B cell (primary cell): ENCODE measurements at regions not wholly inside any gene's neighbourhood (a gene's known extent, or its start where the extent isn't known, plus 50 kb on each side); places are given as distances from the start of the nearest gene placed in this dataset.

Experiments used
- ATAC-seq: fragments of 200-7000 bp; cut with Tn5 transposase; one replicate; pipeline ENCODE4 v1.10.0; 2021; ENCODE audit warnings: low read depth, mild to moderate bottlenecking, moderate number of reproducible peaks, moderate library complexity
- CTCF ChIA-PET: fragments of 350-600 bp; sonication (Branson Sonifier 250); formaldehyde crosslinking; loops from one replicate; lab custom pipeline; 2021; ENCODE audit warnings: antibody characterized with exemption, inconsistent platforms; lab: Charles Lee
- POLR2A ChIA-PET: fragments of 350-600 bp; sonication (Branson Sonifier 250); formaldehyde crosslinking; loops from one replicate; lab custom pipeline; 2021; ENCODE audit warnings: antibody characterized with exemption; lab: Charles Lee
- DNase-seq: peaks from one replicate; pipeline ENCODE4 v3.0.0; 2013
- H2AFZ ChIP-seq: 2 replicates; pipeline ENCODE4 v1.6.1; 2012; ENCODE audit warnings: mild to moderate bottlenecking, low read depth, low read length; ENCODE audit not compliant: insufficient read depth, poor library complexity, severe bottlenecking
- H3K27ac ChIP-seq, 2 donors: 1 replicate in 1 of 2; 2 replicates in 1 of 2; pipeline ENCODE4 v1.5.1; 2012 to 2013; ENCODE audit warnings: low read length in 2 of 2, mild to moderate bottlenecking in 2 of 2, moderate library complexity in 1 of 2
- H3K27me3 ChIP-seq, 4 experiments: fragments of 200-600 bp in 1 of 4; sonication (generic) in 1 of 4; replicated peaks in 1 of 4; 1 replicate in 2 of 4; 2 replicates in 2 of 4; pipeline versions ENCODE4 v1.6.1 to v1.7.0; 2013 to 2016; ENCODE audit warnings: low read length in 3 of 4, mild to moderate bottlenecking in 2 of 4, mixed read lengths in 1 of 4, moderate library complexity in 1 of 4; ENCODE audit not compliant: insufficient read depth in 4 of 4, control insufficient read depth in 3 of 4; ENCODE audit errors: control extremely low read depth in 1 of 4
- H3K36me3 ChIP-seq, 2 experiments: replicated peaks in 1 of 2; 1 replicate in 1 of 2; 2 replicates in 1 of 2; pipeline versions ENCODE4 v1.6.1 to v1.7.1; 2013; ENCODE audit warnings: low read length in 1 of 2; ENCODE audit not compliant: insufficient read depth in 2 of 2, control insufficient read depth in 1 of 2; ENCODE audit errors: control extremely low read depth in 1 of 2, extremely low read depth in 1 of 2
- H3K4me1 ChIP-seq, 2 donors: fragments of 200-600 bp in 1 of 2; sonication (generic) in 1 of 2; 1 replicate in 1 of 2; 2 replicates in 1 of 2; pipeline versions ENCODE4 v1.5.1 to v1.6.1; 2013 to 2017; ENCODE audit warnings: low read length in 2 of 2; ENCODE audit not compliant: control insufficient read depth in 2 of 2, insufficient read depth in 2 of 2
- H3K4me2 ChIP-seq: replicated peaks from 2 replicates; pipeline ENCODE3; 2012; ENCODE audit warnings: mild to moderate bottlenecking, low read depth, low read length; ENCODE audit not compliant: poor library complexity, severe bottlenecking
- H3K4me3 ChIP-seq, 5 experiments: fragments of 200-600 bp in 1 of 5; sonication (generic) in 1 of 5; 1 replicate in 3 of 5; 2 replicates in 2 of 5; pipeline versions ENCODE4 v1.5.1 to v1.7.0; 2011 to 2016; ENCODE audit warnings: low read length in 4 of 5, mild to moderate bottlenecking in 4 of 5, low read depth in 2 of 5, control low read depth in 1 of 5, moderate library complexity in 1 of 5; ENCODE audit not compliant: insufficient read depth in 1 of 5; ENCODE audit errors: control extremely low read depth in 1 of 5, extremely low read depth in 1 of 5
- H3K79me2 ChIP-seq: fragments of 200-600 bp; sonication (generic); one replicate; pipeline ENCODE4 v1.6.0; 2016; ENCODE audit warnings: low read length; ENCODE audit not compliant: control insufficient read depth, insufficient read depth
- H3K9ac ChIP-seq: fragments of 200-600 bp; sonication (generic); 2 replicates; pipeline ENCODE4 v1.6.1; 2017; ENCODE audit warnings: mild to moderate bottlenecking, low read length, moderate library complexity
- H3K9me3 ChIP-seq, 3 donors: one replicate each; pipeline versions ENCODE4 v1.6.1 to v1.7.1; 2013; ENCODE audit warnings: low read length in 2 of 3; ENCODE audit not compliant: control insufficient read depth in 2 of 3, insufficient read depth in 1 of 3; ENCODE audit errors: control extremely low read depth in 1 of 3
- H4K20me1 ChIP-seq: 2 replicates; pipeline ENCODE4 v1.6.0; 2012; ENCODE audit warnings: mild to moderate bottlenecking, low read length; ENCODE audit not compliant: insufficient read depth, control insufficient read depth, poor library complexity, severe bottlenecking
- H3K27ac Mint-ChIP-seq: one replicate; pipeline ENCODE4 v1.8.0; 2021; ENCODE audit warnings: mixed read lengths
- H3K27me3 Mint-ChIP-seq: one replicate; pipeline ENCODE4 v1.8.0; 2021; ENCODE audit warnings: mixed read lengths
- H3K4me1 Mint-ChIP-seq: one replicate; pipeline ENCODE4 v1.8.0; 2021; ENCODE audit warnings: mixed read lengths
- H3K4me3 Mint-ChIP-seq: one replicate; pipeline ENCODE4 v1.8.0; 2021; ENCODE audit warnings: mixed read lengths
- H3K9me3 Mint-ChIP-seq: one replicate; pipeline ENCODE4 v1.8.0; 2022; ENCODE audit warnings: mixed read lengths; ENCODE audit not compliant: insufficient read depth
- CTCF ChIP-seq: fragments of 200-600 bp; IDR thresholded peaks from one replicate; pipeline ENCODE4 v1.8.0; 2022; ENCODE audit warnings: antibody characterized with exemption, mild to moderate bottlenecking
- EZH2 ChIP-seq: IDR thresholded peaks from 2 replicates; pipeline ENCODE4 v1.6.1; 2012; ENCODE audit warnings: borderline replicate concordance, low read depth, mild to moderate bottlenecking, moderate library complexity, low read length; ENCODE audit not compliant: insufficient read depth, poor library complexity, severe bottlenecking
- WGBS: methylation state at CpG from one replicate; pipeline ENCODE4 v1.1.5; 2013; ENCODE audit warnings: missing lambda C conversion rate; ENCODE audit not compliant: insufficient coverage; 5-methylcytosine and 5-hydroxymethylcytosine counted together
- intact Hi-C: fragments of 100-400 bp; cut with micrococcal nuclease; formaldehyde crosslinking; loops from one replicate; pipeline ENCODE4 v1.10.0; 2022

- Histone ChIP-seq H3K36me3 (no peaks in the 10 kb centered on the region), H3K79me2 (no peaks in the 10 kb centered on the region), H3K27ac (no peak overlapping the region), H3K9ac (no peak overlapping the region), H3K4me1 (no peaks in the 10 kb centered on the region), H2AFZ (no peak overlapping the region), H3K9me3 (peaks cover 0 to 12% (median 0%) of the 10 kb centered on the region in 3 donors), H3K27me3 (no peaks in the 10 kb centered on the region), H3K4me2 (no peak overlapping the region), H3K4me3 (no peak overlapping the region), H4K20me1 (no peaks in the 10 kb centered on the region)
- ChIA-PET POLR2A (no interaction called here), CTCF (no interaction called here)
- Mint-ChIP-seq H3K4me1 (no peaks in the 10 kb centered on the region), H3K4me3 (no peak overlapping the region), H3K27me3 (no peaks in the 10 kb centered on the region), H3K27ac (no peak overlapping the region), H3K9me3 (peaks cover 4% of the 10 kb centered on the region)
- intact Hi-C loops, result no loop called here
- no peak for TF ChIP-seq EZH2
- no peak for TF ChIP-seq CTCF
- DNase-seq (no peak), ATAC-seq (no peak)
- 75% methylated on average over 1 of the region's 5 CpGs for WGBS
Measured at GRCh38 chr20:61149636-61150035, 102.4 kb upstream of the CDH4 start.

- 95% methylated on average over 7 of the region's 8 CpGs for WGBS
- Histone ChIP-seq H3K4me3 (no peak overlapping the region), H2AFZ (no peak overlapping the region), H3K4me1 (no peaks in the 10 kb centered on the region), H3K27me3 (no peaks in the 10 kb centered on the region), H3K9ac (no peak overlapping the region), H4K20me1 (no peaks in the 10 kb centered on the region), H3K9me3 (peaks cover 0 to 16% (median 0%) of the 10 kb centered on the region in 3 donors), H3K4me2 (no peak overlapping the region), H3K79me2 (no peaks in the 10 kb centered on the region), H3K27ac (no peak overlapping the region), H3K36me3 (no peaks in the 10 kb centered on the region)
- CTCF ChIA-PET, result no interaction called here
- no peak overlapping the region for H3K4me3 Mint-ChIP-seq
- no peaks in the 10 kb centered on the region for H3K27me3 Mint-ChIP-seq
- intact Hi-C loops, result no loop called here
- ATAC-seq (no peak), DNase-seq (no peak)
- H3K4me1 Mint-ChIP-seq, result no peaks in the 10 kb centered on the region
- peaks cover 2% of the 10 kb centered on the region for H3K9me3 Mint-ChIP-seq
- POLR2A ChIA-PET, result no interaction called here
- TF ChIP-seq CTCF (no peak), EZH2 (no peak)
- H3K27ac Mint-ChIP-seq, result no peak overlapping the region
Measured at GRCh38 chr20:61157301-61157700, 94.8 kb upstream of the CDH4 start.
